ENCODE measurements at regions not wholly inside any gene's neighbourhood (a gene's known extent, or its start where the extent isn't known, plus 50 kb on each side); places are given as distances from the start of the nearest gene placed in this dataset.

DNA sequence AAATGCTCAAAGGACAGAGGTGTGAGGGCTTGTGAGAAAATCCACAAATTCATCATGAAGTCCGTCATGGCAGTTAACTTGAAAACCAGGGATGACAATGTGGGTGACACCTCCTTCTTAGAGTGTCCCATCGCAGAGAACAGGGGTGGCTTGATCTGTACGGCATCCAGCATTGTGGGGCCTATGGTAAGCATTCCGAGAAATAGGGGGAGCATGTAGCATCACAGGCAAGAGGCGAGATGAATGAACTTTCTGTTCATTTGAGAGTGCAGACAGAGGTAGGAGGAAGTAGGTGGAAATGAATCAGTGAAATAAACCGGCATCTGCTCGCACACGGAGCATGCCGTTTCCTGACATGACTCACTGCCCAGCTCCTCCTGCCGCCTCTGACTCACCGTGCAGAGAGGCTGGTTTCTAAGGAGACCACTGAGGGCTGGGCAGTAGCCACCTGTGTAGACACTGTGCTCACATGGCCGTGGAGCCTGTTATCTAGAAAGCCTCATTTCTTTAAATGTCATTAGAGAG lies 339.0 kb downstream of the RFC3 start (continued):
- no peak for TF ChIP-seq ZNF302 (tag by site-specific recombination; IDR thresholded peaks at IDR 0.05; ENCODE audit: low read depth)
- peak; percentile 87 for TF ChIP-seq ZNF394 (tag by site-specific recombination; IDR thresholded peaks at IDR 0.05; ENCODE audit: borderline replicate concordance)
- TF ChIP-seq ZNF473 (tag by site-specific recombination; IDR thresholded peaks at IDR 0.05) = no peak
- peak; percentile 74 for TF ChIP-seq ZBTB17 (tag by site-specific recombination; IDR thresholded peaks at IDR 0.05)
- TF ChIP-seq ZNF623 (tag by site-specific recombination; IDR thresholded peaks at IDR 0.05) = no peak
- 0 out of 2 replicates have a peak, but pooled peaks have one; percentile 34 for TF ChIP-seq ZSCAN23 (tag by site-specific recombination; IDR thresholded peaks at IDR 0.05)
- no peak for TF ChIP-seq ZNF221 (tag by site-specific recombination; IDR thresholded peaks at IDR 0.05; ENCODE audit: borderline replicate concordance)
- TF ChIP-seq, protein P1, sequence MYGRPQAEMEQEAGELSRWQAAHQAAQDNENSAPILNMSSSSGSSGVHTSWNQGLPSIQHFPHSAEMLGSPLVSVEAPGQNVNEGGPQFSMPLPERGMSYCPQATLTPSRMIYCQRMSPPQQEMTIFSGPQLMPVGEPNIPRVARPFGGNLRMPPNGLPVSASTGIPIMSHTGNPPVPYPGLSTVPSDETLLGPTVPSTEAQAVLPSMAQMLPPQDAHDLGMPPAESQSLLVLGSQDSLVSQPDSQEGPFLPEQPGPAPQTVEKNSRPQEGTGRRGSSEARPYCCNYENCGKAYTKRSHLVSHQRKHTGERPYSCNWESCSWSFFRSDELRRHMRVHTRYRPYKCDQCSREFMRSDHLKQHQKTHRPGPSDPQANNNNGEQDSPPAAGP (tag by site-specific recombination; IDR thresholded peaks at IDR 0.05) = no peak
- no peak for TF ChIP-seq YY2 (tag by site-specific recombination; IDR thresholded peaks at IDR 0.05)
- TF ChIP-seq GLIS1 (tag by site-specific recombination; IDR thresholded peaks at IDR 0.05) = peak; percentile 44; the same call in 1 of the 2 replicates
- TF ChIP-seq SP7 (tag by site-specific recombination; IDR thresholded peaks at IDR 0.05) = peak; percentile 71
- TF ChIP-seq IKZF3 (tag by site-specific recombination; IDR thresholded peaks at IDR 0.05) = no peak
- TF ChIP-seq, protein P2, sequence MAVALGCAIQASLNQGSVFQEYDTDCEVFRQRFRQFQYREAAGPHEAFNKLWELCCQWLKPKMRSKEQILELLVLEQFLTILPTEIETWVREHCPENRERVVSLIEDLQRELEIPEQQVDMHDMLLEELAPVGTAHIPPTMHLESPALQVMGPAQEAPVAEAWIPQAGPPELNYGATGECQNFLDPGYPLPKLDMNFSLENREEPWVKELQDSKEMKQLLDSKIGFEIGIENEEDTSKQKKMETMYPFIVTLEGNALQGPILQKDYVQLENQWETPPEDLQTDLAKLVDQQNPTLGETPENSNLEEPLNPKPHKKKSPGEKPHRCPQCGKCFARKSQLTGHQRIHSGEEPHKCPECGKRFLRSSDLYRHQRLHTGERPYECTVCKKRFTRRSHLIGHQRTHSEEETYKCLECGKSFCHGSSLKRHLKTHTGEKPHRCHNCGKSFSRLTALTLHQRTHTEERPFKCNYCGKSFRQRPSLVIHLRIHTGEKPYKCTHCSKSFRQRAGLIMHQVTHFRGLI (tag by site-specific recombination; IDR thresholded peaks at IDR 0.05) = no peak
- TF ChIP-seq ZXDB (tag by site-specific recombination; IDR thresholded peaks at IDR 0.05) = 0 out of 2 replicates have a peak, but pooled peaks have one; percentile 13
- 0 out of 2 replicates have a peak, but pooled peaks have one; percentile 54 for TF ChIP-seq ZNF561 (tag by site-specific recombination; IDR thresholded peaks at IDR 0.05; ENCODE audit: borderline replicate concordance)
- no peak for TF ChIP-seq ZFP3 (tag by site-specific recombination; IDR thresholded peaks at IDR 0.05; ENCODE audit: low read depth)

DNA sequence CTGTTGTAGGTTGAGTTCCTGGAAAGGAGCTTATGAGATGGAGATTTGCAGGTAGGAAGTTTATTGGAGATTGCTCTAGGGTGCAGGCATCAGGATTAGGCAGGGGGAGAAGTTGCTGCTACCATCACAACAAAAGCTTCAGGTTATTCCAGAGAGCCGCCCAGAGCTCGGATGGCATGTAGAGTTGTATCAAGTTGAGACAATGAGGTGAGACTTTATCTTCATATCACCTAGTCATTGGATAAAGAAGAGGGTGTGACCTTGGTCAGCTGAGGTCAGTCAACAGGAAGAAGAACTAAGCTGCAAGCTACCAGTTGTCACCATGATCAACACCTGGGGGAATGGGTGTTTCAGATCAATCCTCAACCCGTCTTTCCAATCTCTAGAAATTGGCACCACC lies 342.0 kb downstream of the RFC3 start:
- TF ChIP-seq PRDM2 (tag by site-specific recombination; IDR thresholded peaks at IDR 0.05; ENCODE audit: borderline replicate concordance) (no peak), ZNF10 (tag by site-specific recombination; IDR thresholded peaks at IDR 0.05) (no peak), ZFP3 (tag by site-specific recombination; IDR thresholded peaks at IDR 0.05; ENCODE audit: low read depth) (no peak), ZNF114 (tag by site-specific recombination; IDR thresholded peaks at IDR 0.05) (no peak), ZNF473 (tag by site-specific recombination; IDR thresholded peaks at IDR 0.05) (no peak), ZNF658 (tag by site-specific recombination; IDR thresholded peaks at IDR 0.05) (no peak)
- Histone ChIP-seq H3K9me3 (ENCODE audit: control insufficient read depth, insufficient read depth, low read depth, low read length) (no peaks in the 10 kb centered on the region), H3K4me1 (ENCODE audit: control insufficient read depth, insufficient read depth, low read length) (peaks cover 8% of the 10 kb centered on the region; the same call in 1 of the 2 replicates), H3K4me3 (ENCODE audit: low read depth, low read length) (no peak overlapping the region), H3K36me3 (ENCODE audit: control insufficient read depth in 2 of 2, insufficient read depth in 1 of 2, low read length in 2 of 2) (no peaks in the 10 kb centered on the region), H3K27ac (ENCODE audit: extremely low read depth, low read depth, low read length) (no peak overlapping the region)
- CTCF ChIA-PET = no interaction called here
- POLR2A ChIA-PET = no interaction called here
